ENCODE measurements at regions not wholly inside any gene's neighbourhood (a gene's known extent, or its start where the extent isn't known, plus 50 kb on each side); places are given as distances from the start of the nearest gene placed in this dataset.
"Not testable (repeated sequence)": the region's sequence is repeated elsewhere in the genome, so short reads cannot be mapped to it uniquely, and the experiment has no call there.

GRCh38 chr16:18148132-18148531 is 188.4 kb downstream of the NPIPA8 start:
- TF ChIP-seq ZNF274 (IDR thresholded peaks at IDR 0.05; ENCODE audit: low read depth, low read length); YY1 (IDR thresholded peaks at IDR 0.05; ENCODE audit: insufficient read depth, insufficient read length); SUZ12 (IDR thresholded peaks at IDR 0.05; ENCODE audit: extremely low read depth, insufficient read depth, insufficient read length): not testable (repeated sequence)
